ENCODE measurements at regions not wholly inside any gene's neighbourhood (a gene's known extent, or its start where the extent isn't known, plus 50 kb on each side); places are given as distances from the start of the nearest gene placed in this dataset.
A peak's percentile ranks its signal among the peaks of the same experiment; 100 is the strongest.
"Not testable (repeated sequence)": the region's sequence is repeated elsewhere in the genome, so short reads cannot be mapped to it uniquely, and the experiment has no call there.

GRCh38 chr4:134057356-134057755, 144.2 kb downstream of the PABPC4L start:
- Histone ChIP-seq H3K4me1 (ENCODE audit: control insufficient read depth in 2 of 2, insufficient read depth in 1 of 2, low read depth in 1 of 2, low read length in 2 of 2) (no peaks in the 10 kb centered on the region), H3K27me3 (ENCODE audit: control insufficient read depth in 3 of 3, insufficient read depth in 3 of 3, low read depth in 1 of 3, low read length in 3 of 3) (no peaks in the 10 kb centered on the region), H2AK5ac (ENCODE audit: low read depth, low read length) (no peak overlapping the region), H3K27ac (replicated peaks; ENCODE audit: low read length) (no peak overlapping the region), H4K91ac (ENCODE audit: low read depth, low read length, poor library complexity) (no peak overlapping the region), H3K14ac (ENCODE audit: low read length) (no peak overlapping the region), H3K9me3 (replicated peaks in 1 of 2; ENCODE audit: control insufficient read depth in 2 of 2, insufficient read depth in 1 of 2, low read depth in 1 of 2, low read length in 2 of 2) (no peaks in the 10 kb centered on the region), H3K18ac (ENCODE audit: low read length) (no peak overlapping the region), H3K4me2 (ENCODE audit: insufficient read depth, low read length, poor library complexity, severe bottlenecking) (no peak overlapping the region), H3K4ac (ENCODE audit: low read length) (no peak overlapping the region), H2AFZ (ENCODE audit: low read length) (no peak overlapping the region), H3K4me3 (ENCODE audit: low read length in 2 of 2) (no peak overlapping the region), H3K79me1 (ENCODE audit: low read depth, low read length) (no peaks in the 10 kb centered on the region), H3K36me3 (replicated peaks in 1 of 2; ENCODE audit: control insufficient read depth in 2 of 2, insufficient read depth in 2 of 2, low read length in 2 of 2) (no peaks in the 10 kb centered on the region), H2BK12ac (ENCODE audit: low read length) (no peak overlapping the region), H2BK5ac (ENCODE audit: low read length) (no peak overlapping the region), H3K9ac (ENCODE audit: low read depth, low read length, poor library complexity) (no peak overlapping the region), H2BK120ac (ENCODE audit: low read depth, low read length) (no peak overlapping the region), H4K8ac (ENCODE audit: low read depth, low read length) (no peak overlapping the region), H2BK15ac (ENCODE audit: low read length) (no peak overlapping the region), H3K23ac (ENCODE audit: low read depth, low read length, poor library complexity) (no peak overlapping the region)
- no CpG with 5 or more reads among the region's 3 CpGs for WGBS, 2 donors (ENCODE audit: extremely low coverage in 2 of 2, insufficient read length in 2 of 2, insufficient replicate concordance in 1 of 2)
- no peak for DNase-seq (ENCODE audit: low spot score)

- not testable (repeated sequence) for H3K23ac ChIP-seq (ENCODE audit: low read depth, low read length, poor library complexity); H3K9ac ChIP-seq (ENCODE audit: low read depth, low read length, poor library complexity); H3K27me3 ChIP-seq (ENCODE audit: control insufficient read depth in 3 of 3, insufficient read depth in 3 of 3, low read depth in 1 of 3, low read length in 3 of 3); H2BK120ac ChIP-seq (ENCODE audit: low read depth, low read length); H3K4me3 ChIP-seq (ENCODE audit: low read length in 2 of 2); H3K4ac ChIP-seq (ENCODE audit: low read length); H2BK5ac ChIP-seq (ENCODE audit: low read length); H3K27ac ChIP-seq (replicated peaks; ENCODE audit: low read length); H3K14ac ChIP-seq (ENCODE audit: low read length); H4K8ac ChIP-seq (ENCODE audit: low read depth, low read length); H3K9me3 ChIP-seq (replicated peaks in 1 of 2; ENCODE audit: control insufficient read depth in 2 of 2, insufficient read depth in 1 of 2, low read depth in 1 of 2, low read length in 2 of 2); H3K79me1 ChIP-seq (ENCODE audit: low read depth, low read length); H3K18ac ChIP-seq (ENCODE audit: low read length); H2BK15ac ChIP-seq (ENCODE audit: low read length); H2AK5ac ChIP-seq (ENCODE audit: low read depth, low read length); H4K91ac ChIP-seq (ENCODE audit: low read depth, low read length, poor library complexity); H3K4me1 ChIP-seq (ENCODE audit: control insufficient read depth in 2 of 2, insufficient read depth in 1 of 2, low read depth in 1 of 2, low read length in 2 of 2); DNase-seq (ENCODE audit: low spot score); H2BK12ac ChIP-seq (ENCODE audit: low read length); H3K36me3 ChIP-seq (replicated peaks in 1 of 2; ENCODE audit: control insufficient read depth in 2 of 2, insufficient read depth in 2 of 2, low read length in 2 of 2); H3K4me2 ChIP-seq (ENCODE audit: insufficient read depth, low read length, poor library complexity, severe bottlenecking)
- H2AFZ ChIP-seq (ENCODE audit: low read length) = peak overlapping the region; percentile 56
- no CpG with 5 or more reads among the region's 6 CpGs for WGBS, 2 donors (ENCODE audit: extremely low coverage in 2 of 2, insufficient read length in 2 of 2, insufficient replicate concordance in 1 of 2)
Observed at GRCh38 chr4:134046221-134046620, 155.4 kb downstream of the PABPC4L start.

- H3K4me2 ChIP-seq (ENCODE audit: insufficient read depth, low read length, poor library complexity, severe bottlenecking) = no peak overlapping the region
- no peak overlapping the region for H2AFZ ChIP-seq (ENCODE audit: low read length)
- no peak overlapping the region for H2BK12ac ChIP-seq (ENCODE audit: low read length)
- H3K4ac ChIP-seq (ENCODE audit: low read length) = no peak overlapping the region
- no peak overlapping the region for H4K8ac ChIP-seq (ENCODE audit: low read depth, low read length)
- WGBS, 2 donors (ENCODE audit: extremely low coverage in 2 of 2, insufficient read length in 2 of 2, insufficient replicate concordance in 1 of 2) = no CpG with 5 or more reads among the region's 3 CpGs
- H3K9me3 ChIP-seq (replicated peaks in 1 of 2; ENCODE audit: control insufficient read depth in 2 of 2, insufficient read depth in 1 of 2, low read depth in 1 of 2, low read length in 2 of 2) = no peaks in the 10 kb centered on the region
- no peak overlapping the region for H3K18ac ChIP-seq (ENCODE audit: low read length)
- no peaks in the 10 kb centered on the region for H3K27me3 ChIP-seq (ENCODE audit: control insufficient read depth in 3 of 3, insufficient read depth in 3 of 3, low read depth in 1 of 3, low read length in 3 of 3)
- H2AK5ac ChIP-seq (ENCODE audit: low read depth, low read length) = no peak overlapping the region
- no peak overlapping the region for H3K23ac ChIP-seq (ENCODE audit: low read depth, low read length, poor library complexity)
- no peak for DNase-seq (ENCODE audit: low spot score)
- no peak overlapping the region for H3K9ac ChIP-seq (ENCODE audit: low read depth, low read length, poor library complexity)
- no peak overlapping the region for H2BK5ac ChIP-seq (ENCODE audit: low read length)
- H3K14ac ChIP-seq (ENCODE audit: low read length) = no peak overlapping the region
- no peak overlapping the region for H4K91ac ChIP-seq (ENCODE audit: low read depth, low read length, poor library complexity)
- no peaks in the 10 kb centered on the region for H3K79me1 ChIP-seq (ENCODE audit: low read depth, low read length)
- no peak overlapping the region for H3K27ac ChIP-seq (replicated peaks; ENCODE audit: low read length)
- no peaks in the 10 kb centered on the region for H3K4me1 ChIP-seq (ENCODE audit: control insufficient read depth in 2 of 2, insufficient read depth in 1 of 2, low read depth in 1 of 2, low read length in 2 of 2)
- H2BK120ac ChIP-seq (ENCODE audit: low read depth, low read length) = no peak overlapping the region
- H3K4me3 ChIP-seq (ENCODE audit: low read length in 2 of 2) = no peak overlapping the region
- H3K36me3 ChIP-seq (replicated peaks in 1 of 2; ENCODE audit: control insufficient read depth in 2 of 2, insufficient read depth in 2 of 2, low read length in 2 of 2) = no peaks in the 10 kb centered on the region
- H2BK15ac ChIP-seq (ENCODE audit: low read length) = no peak overlapping the region
Observed at GRCh38 chr4:134045411-134045810, 156.2 kb downstream of the PABPC4L start.

- Histone ChIP-seq H3K4me2 (ENCODE audit: insufficient read depth, low read length, poor library complexity, severe bottlenecking) (no peak overlapping the region), H4K8ac (ENCODE audit: low read depth, low read length) (no peak overlapping the region), H2BK15ac (ENCODE audit: low read length) (no peak overlapping the region), H3K4me3 (ENCODE audit: low read length in 2 of 2) (no peak overlapping the region), H2AFZ (ENCODE audit: low read length) (no peak overlapping the region), H2AK5ac (ENCODE audit: low read depth, low read length) (no peak overlapping the region), H3K27ac (replicated peaks; ENCODE audit: low read length) (no peak overlapping the region), H3K9me3 (replicated peaks in 1 of 2; ENCODE audit: control insufficient read depth in 2 of 2, insufficient read depth in 1 of 2, low read depth in 1 of 2, low read length in 2 of 2) (no peaks in the 10 kb centered on the region), H4K91ac (ENCODE audit: low read depth, low read length, poor library complexity) (no peak overlapping the region), H3K14ac (ENCODE audit: low read length) (no peak overlapping the region), H3K18ac (ENCODE audit: low read length) (no peak overlapping the region), H3K4ac (ENCODE audit: low read length) (no peak overlapping the region), H3K23ac (ENCODE audit: low read depth, low read length, poor library complexity) (no peak overlapping the region), H3K79me1 (ENCODE audit: low read depth, low read length) (no peaks in the 10 kb centered on the region), H2BK12ac (ENCODE audit: low read length) (no peak overlapping the region), H3K4me1 (ENCODE audit: control insufficient read depth in 2 of 2, insufficient read depth in 1 of 2, low read depth in 1 of 2, low read length in 2 of 2) (no peaks in the 10 kb centered on the region), H2BK5ac (ENCODE audit: low read length) (no peak overlapping the region), H3K9ac (ENCODE audit: low read depth, low read length, poor library complexity) (no peak overlapping the region), H3K36me3 (replicated peaks in 1 of 2; ENCODE audit: control insufficient read depth in 2 of 2, insufficient read depth in 2 of 2, low read length in 2 of 2) (no peaks in the 10 kb centered on the region), H3K27me3 (ENCODE audit: control insufficient read depth in 3 of 3, insufficient read depth in 3 of 3, low read depth in 1 of 3, low read length in 3 of 3) (no peaks in the 10 kb centered on the region), H2BK120ac (ENCODE audit: low read depth, low read length) (no peak overlapping the region)
- no CpG with 5 or more reads among the region's 3 CpGs for WGBS, 2 donors (ENCODE audit: extremely low coverage in 2 of 2, insufficient read length in 2 of 2, insufficient replicate concordance in 1 of 2)
- no peak for DNase-seq (ENCODE audit: low spot score)
Observed at GRCh38 chr4:134043266-134043665, 158.3 kb downstream of the PABPC4L start.
